ENCODE measurements at regions not wholly inside any gene's neighbourhood (a gene's known extent, or its start where the extent isn't known, plus 50 kb on each side); places are given as distances from the start of the nearest gene placed in this dataset.

GRCh38 chr15:87805117-87805820 lies 451.3 kb downstream of the NTRK3 start:
- Histone ChIP-seq H3K79me2 (ENCODE audit: low read length) (no peaks in the 10 kb centered on the region), H3K4me1 (ENCODE audit: low read length) (no peaks in the 10 kb centered on the region), H3K4me3 (ENCODE audit: low read length) (no peak overlapping the region), H3K4me2 (ENCODE audit: low read length) (no peak overlapping the region), H2AFZ (ENCODE audit: low read depth, low read length) (no peak overlapping the region), H3K27ac (ENCODE audit: low read length) (no peak overlapping the region), H3K9ac (ENCODE audit: low read length) (no peak overlapping the region), H3K9me3 (ENCODE audit: insufficient read depth, low read length) (no peaks in the 10 kb centered on the region), H3K36me3 (replicated peaks; ENCODE audit: low read depth, low read length) (no peaks in the 10 kb centered on the region), H3K27me3 (ENCODE audit: low read depth, low read length) (no peaks in the 10 kb centered on the region), H4K20me1 (ENCODE audit: insufficient read depth, low read length) (no peaks in the 10 kb centered on the region)
- TF ChIP-seq CTCF (IDR thresholded peaks at IDR 0.05; ENCODE audit: low read depth, low read length) (no peak), EZH2phosphoT487 (IDR thresholded peaks at IDR 0.05; ENCODE audit: low read depth) (no peak)

- H3K79me2 ChIP-seq (ENCODE audit: low read length), result no peaks in the 10 kb centered on the region
- H4K20me1 ChIP-seq (ENCODE audit: insufficient read depth, low read length), result no peaks in the 10 kb centered on the region
- H3K4me3 ChIP-seq (ENCODE audit: low read length), result no peak overlapping the region
- H3K4me2 ChIP-seq (ENCODE audit: low read length), result no peak overlapping the region
- TF ChIP-seq EZH2phosphoT487 (IDR thresholded peaks at IDR 0.05; ENCODE audit: low read depth) (no peak), CTCF (IDR thresholded peaks at IDR 0.05; ENCODE audit: low read depth, low read length) (no peak)
- H3K36me3 ChIP-seq (replicated peaks; ENCODE audit: low read depth, low read length), result no peaks in the 10 kb centered on the region
- H3K27me3 ChIP-seq (ENCODE audit: low read depth, low read length), result no peaks in the 10 kb centered on the region
- no peaks in the 10 kb centered on the region for H3K4me1 ChIP-seq (ENCODE audit: low read length)
- H3K9me3 ChIP-seq (ENCODE audit: insufficient read depth, low read length), result no peaks in the 10 kb centered on the region
- H3K27ac ChIP-seq (ENCODE audit: low read length), result no peak overlapping the region
- no peak overlapping the region for H2AFZ ChIP-seq (ENCODE audit: low read depth, low read length)
- no peak overlapping the region for H3K9ac ChIP-seq (ENCODE audit: low read length)
These were observed 452.1 kb downstream of the NTRK3 start for GRCh38 chr15:87804451-87804850.

- no peak overlapping the region for H3K4me2 ChIP-seq (ENCODE audit: low read length)
- no peaks in the 10 kb centered on the region for H3K4me1 ChIP-seq (ENCODE audit: low read length)
- H3K27ac ChIP-seq (ENCODE audit: low read length), result no peak overlapping the region
- TF ChIP-seq CTCF (IDR thresholded peaks at IDR 0.05; ENCODE audit: low read depth, low read length) (no peak), EZH2phosphoT487 (IDR thresholded peaks at IDR 0.05; ENCODE audit: low read depth) (no peak)
- no peaks in the 10 kb centered on the region for H4K20me1 ChIP-seq (ENCODE audit: insufficient read depth, low read length)
- H3K9ac ChIP-seq (ENCODE audit: low read length), result no peak overlapping the region
- H3K27me3 ChIP-seq (ENCODE audit: low read depth, low read length), result no peaks in the 10 kb centered on the region
- H3K36me3 ChIP-seq (replicated peaks; ENCODE audit: low read depth, low read length), result no peaks in the 10 kb centered on the region
- H3K9me3 ChIP-seq (ENCODE audit: insufficient read depth, low read length), result no peaks in the 10 kb centered on the region
- H2AFZ ChIP-seq (ENCODE audit: low read depth, low read length), result no peak overlapping the region
- H3K79me2 ChIP-seq (ENCODE audit: low read length), result no peaks in the 10 kb centered on the region
- no peak overlapping the region for H3K4me3 ChIP-seq (ENCODE audit: low read length)
These were observed 456.7 kb downstream of the NTRK3 start for GRCh38 chr15:87799838-87800237.

GRCh38 chr15:87799428-87799827 lies 457.1 kb downstream of the NTRK3 start:
- no peaks in the 10 kb centered on the region for H3K36me3 ChIP-seq (replicated peaks; ENCODE audit: low read depth, low read length)
- H3K9me3 ChIP-seq (ENCODE audit: insufficient read depth, low read length), result no peaks in the 10 kb centered on the region
- no peaks in the 10 kb centered on the region for H3K79me2 ChIP-seq (ENCODE audit: low read length)
- H3K9ac ChIP-seq (ENCODE audit: low read length), result no peak overlapping the region
- H3K4me2 ChIP-seq (ENCODE audit: low read length), result no peak overlapping the region
- H4K20me1 ChIP-seq (ENCODE audit: insufficient read depth, low read length), result no peaks in the 10 kb centered on the region
- H3K4me3 ChIP-seq (ENCODE audit: low read length), result no peak overlapping the region
- H2AFZ ChIP-seq (ENCODE audit: low read depth, low read length), result no peak overlapping the region
- H3K4me1 ChIP-seq (ENCODE audit: low read length), result no peaks in the 10 kb centered on the region
- TF ChIP-seq CTCF (IDR thresholded peaks at IDR 0.05; ENCODE audit: low read depth, low read length), result no peak
- no peak for TF ChIP-seq EZH2phosphoT487 (IDR thresholded peaks at IDR 0.05; ENCODE audit: low read depth)
- no peak overlapping the region for H3K27ac ChIP-seq (ENCODE audit: low read length)
- H3K27me3 ChIP-seq (ENCODE audit: low read depth, low read length), result no peaks in the 10 kb centered on the region
